Stomach (tissue), 4 donors: ENCODE measurements at regions not wholly inside any gene's neighbourhood (a gene's known extent, or its start where the extent isn't known, plus 50 kb on each side); places are given as distances from the start of the nearest gene placed in this dataset.

Source experiments
- CTCF ChIP-seq, 7 experiments: fragments of 450-650 bp in 4 of 7; fragments of 200-600 bp in 3 of 7; sonication (generic) in 3 of 7; IDR thresholded peaks; one replicate each; pipeline ENCODE4 v1.5.1; 2016 to 2019; ENCODE audit warnings: antibody characterized with exemption in 7 of 7, control low read depth in 2 of 7, mild to moderate bottlenecking in 1 of 7
- EP300 ChIP-seq: sonication (generic); formaldehyde crosslinking; IDR thresholded peaks from one replicate; pipeline ENCODE4 v1.6.1; 2017; ENCODE audit warnings: antibody characterized with exemption
- POLR2A ChIP-seq, 4 donors: fragments of 450-650 bp; IDR thresholded peaks; one replicate each; pipeline ENCODE4 v1.6.1; 2016; ENCODE audit warnings: antibody characterized with exemption in 4 of 4, control low read depth in 2 of 4, mild to moderate bottlenecking in 1 of 4, moderate library complexity in 1 of 4
- POLR2AphosphoS5 ChIP-seq, 3 donors: sonication (generic); formaldehyde crosslinking; IDR thresholded peaks; one replicate each; pipeline ENCODE4 v1.6.1; 2016; ENCODE audit warnings: antibody characterized with exemption in 3 of 3

- TF ChIP-seq POLR2AphosphoS5 (IDR thresholded peaks at IDR 0.05) = no peak
- no peak for TF ChIP-seq CTCF (IDR thresholded peaks at IDR 0.05)
- TF ChIP-seq POLR2A (IDR thresholded peaks at IDR 0.05) = no peak
- TF ChIP-seq EP300 = no peak
Measured at GRCh38 chr1:22340066-22340465, 111.6 kb upstream of the ZBTB40 start.
